ENCODE measurements at regions not wholly inside any gene's neighbourhood (a gene's known extent, or its start where the extent isn't known, plus 50 kb on each side); places are given as distances from the start of the nearest gene placed in this dataset.
"Not testable (repeated sequence)": the region's sequence is repeated elsewhere in the genome, so short reads cannot be mapped to it uniquely, and the experiment has no call there.

DNA sequence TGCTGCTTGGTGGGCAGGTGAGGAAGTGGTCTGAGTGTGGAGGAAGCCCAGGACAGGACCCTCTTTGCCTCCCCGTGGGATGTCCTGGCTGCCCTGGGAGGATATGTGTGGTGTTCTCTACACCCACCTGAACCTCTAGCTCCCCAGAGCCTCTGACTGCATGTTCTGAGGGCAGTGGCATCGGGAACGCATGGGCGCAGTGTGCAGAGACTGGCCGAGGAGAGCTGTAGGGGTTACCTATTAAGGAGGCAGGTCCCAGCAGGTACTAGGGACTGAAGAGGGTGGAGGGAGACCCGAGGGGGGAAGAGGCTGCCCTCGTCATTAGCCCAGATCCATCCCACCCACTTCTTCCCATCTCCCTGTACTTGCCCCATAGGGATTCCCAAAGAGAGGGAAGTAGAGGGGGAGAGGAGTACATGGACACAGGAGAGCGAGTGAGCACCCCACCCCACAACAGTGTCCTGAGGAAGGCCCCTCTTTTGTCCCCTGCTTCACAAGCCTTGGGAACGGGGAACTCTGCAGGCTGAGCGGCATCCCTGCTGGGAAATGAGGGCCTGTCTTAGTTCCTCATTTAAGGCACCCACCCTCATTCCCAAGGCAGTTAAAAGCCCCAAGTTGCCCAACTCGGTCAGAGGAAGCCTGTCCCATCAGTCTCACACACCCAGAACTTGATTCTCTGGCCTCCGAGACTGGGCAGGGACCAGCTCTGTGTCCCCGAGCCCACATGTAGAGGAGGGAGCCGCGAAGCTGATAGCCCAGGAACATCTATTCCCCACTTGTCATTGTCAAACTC, 208.5 kb upstream of the PLGLB2 start:
- H3K4me1 Mint-ChIP-seq (ENCODE audit: low read depth); H3K36me3 Mint-ChIP-seq (ENCODE audit: low read depth); H3K4me3 Mint-ChIP-seq (ENCODE audit: low read depth); intact Hi-C loops (cut with micrococcal nuclease); H3K27me3 Mint-ChIP-seq (ENCODE audit: low read depth); H3K27ac Mint-ChIP-seq; H3K9me3 Mint-ChIP-seq; DNase-seq (ENCODE audit: low spot score): not testable (repeated sequence)

DNA sequence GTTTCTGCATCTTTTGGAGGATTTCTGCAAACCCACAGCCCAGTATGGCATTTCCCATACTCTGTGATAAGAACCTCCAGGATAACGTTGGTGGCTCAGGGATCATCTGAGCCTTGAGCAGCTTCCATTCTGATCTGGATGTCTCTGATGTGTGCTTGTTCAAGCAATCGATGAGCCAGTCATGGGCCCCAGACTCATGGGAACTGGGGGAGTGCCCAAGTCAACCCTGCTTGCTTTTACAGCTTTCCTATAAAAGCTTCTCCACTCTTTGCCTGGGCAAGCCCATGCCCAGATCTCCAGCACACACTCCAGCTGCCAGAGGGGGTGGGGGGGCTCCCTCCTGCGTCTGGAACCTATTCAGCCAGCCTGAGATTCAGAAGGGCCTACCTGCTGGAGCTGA, 207.6 kb upstream of the PLGLB2 start:
- H3K9me3 Mint-ChIP-seq; DNase-seq (ENCODE audit: low spot score); H3K4me1 Mint-ChIP-seq (ENCODE audit: low read depth); H3K27me3 Mint-ChIP-seq (ENCODE audit: low read depth); H3K4me3 Mint-ChIP-seq (ENCODE audit: low read depth); H3K36me3 Mint-ChIP-seq (ENCODE audit: low read depth); H3K27ac Mint-ChIP-seq; intact Hi-C loops (cut with micrococcal nuclease): not testable (repeated sequence)

DNA sequence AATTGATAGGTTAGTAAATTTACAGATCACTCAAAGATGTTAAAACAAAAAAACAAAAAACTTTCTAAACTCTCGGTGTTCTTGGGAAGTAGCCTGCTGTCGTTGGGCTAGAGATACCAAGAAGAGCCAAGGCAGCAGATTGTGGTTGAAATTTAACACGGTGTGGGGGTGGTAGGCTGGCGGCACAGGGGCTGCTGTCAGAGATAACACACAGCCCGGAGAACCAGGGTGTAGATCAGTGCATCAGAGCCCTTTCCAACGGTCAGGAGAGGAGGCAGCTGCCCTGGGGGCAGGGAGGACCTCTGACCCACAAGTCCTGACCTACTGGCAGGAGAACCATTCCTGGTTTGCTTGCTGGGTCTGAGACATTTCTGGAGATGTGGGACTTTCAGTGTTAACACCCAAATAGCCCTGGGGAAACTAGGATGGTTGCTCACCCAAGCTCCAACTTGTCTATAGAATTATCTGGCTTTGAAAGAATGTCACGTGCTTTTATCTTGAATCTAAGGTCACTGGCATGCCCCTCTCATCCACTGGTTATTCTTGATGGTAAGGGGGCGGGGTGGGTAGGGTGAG, 205.2 kb upstream of the PLGLB2 start:
- H3K4me1 Mint-ChIP-seq (ENCODE audit: low read depth); H3K36me3 Mint-ChIP-seq (ENCODE audit: low read depth); H3K27me3 Mint-ChIP-seq (ENCODE audit: low read depth); DNase-seq (ENCODE audit: low spot score); H3K9me3 Mint-ChIP-seq; intact Hi-C loops (cut with micrococcal nuclease): not testable (repeated sequence)
- Mint-ChIP-seq H3K4me3 (ENCODE audit: low read depth) (peak overlapping the region; percentile 47), H3K27ac (peak overlapping the region; percentile 93)

DNA sequence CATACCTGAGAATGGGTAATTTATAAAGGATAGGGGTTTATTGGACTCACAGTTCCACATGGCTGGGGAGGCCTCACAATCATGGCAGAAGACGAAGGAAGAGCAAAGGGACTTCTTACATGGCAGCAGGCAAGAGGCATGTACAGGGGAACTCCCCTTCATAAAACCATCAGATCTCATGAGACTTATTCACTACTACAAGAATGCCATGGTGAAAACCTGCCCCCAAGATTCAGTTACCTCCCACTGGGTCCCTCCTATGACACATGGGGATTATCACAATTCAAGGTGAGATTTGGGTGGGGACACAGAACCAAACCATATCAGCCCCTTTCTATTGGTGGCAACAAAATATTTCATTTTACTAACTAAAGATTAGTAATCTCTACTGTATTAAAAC, 204.1 kb upstream of the PLGLB2 start:
- H3K9me3 Mint-ChIP-seq; H3K27me3 Mint-ChIP-seq (ENCODE audit: low read depth); H3K36me3 Mint-ChIP-seq (ENCODE audit: low read depth); DNase-seq (ENCODE audit: low spot score); H3K27ac Mint-ChIP-seq; intact Hi-C loops (cut with micrococcal nuclease); H3K4me3 Mint-ChIP-seq (ENCODE audit: low read depth); H3K4me1 Mint-ChIP-seq (ENCODE audit: low read depth): not testable (repeated sequence)

DNA sequence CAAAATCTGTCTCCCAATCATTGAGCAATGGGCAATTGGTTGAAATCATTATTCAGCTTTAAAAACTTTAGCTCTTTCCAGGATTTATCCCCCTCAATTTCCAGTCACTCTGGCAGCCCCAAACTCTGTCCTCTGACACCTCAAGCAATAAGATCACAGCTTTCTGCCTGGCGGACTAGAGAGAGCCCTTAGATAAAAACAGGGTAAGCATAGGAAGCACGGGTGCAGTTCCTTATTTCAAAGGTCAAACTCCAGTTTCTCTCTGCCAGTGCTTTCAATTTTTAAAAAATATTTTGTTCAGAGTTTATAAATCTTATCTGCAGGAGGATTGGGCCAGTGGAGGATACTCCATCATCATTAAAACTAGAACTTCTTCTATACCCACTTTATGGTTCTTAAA, 200.8 kb upstream of the PLGLB2 start:
- H3K9me3 Mint-ChIP-seq; DNase-seq (ENCODE audit: low spot score); H3K4me3 Mint-ChIP-seq (ENCODE audit: low read depth): not testable (repeated sequence)

DNA sequence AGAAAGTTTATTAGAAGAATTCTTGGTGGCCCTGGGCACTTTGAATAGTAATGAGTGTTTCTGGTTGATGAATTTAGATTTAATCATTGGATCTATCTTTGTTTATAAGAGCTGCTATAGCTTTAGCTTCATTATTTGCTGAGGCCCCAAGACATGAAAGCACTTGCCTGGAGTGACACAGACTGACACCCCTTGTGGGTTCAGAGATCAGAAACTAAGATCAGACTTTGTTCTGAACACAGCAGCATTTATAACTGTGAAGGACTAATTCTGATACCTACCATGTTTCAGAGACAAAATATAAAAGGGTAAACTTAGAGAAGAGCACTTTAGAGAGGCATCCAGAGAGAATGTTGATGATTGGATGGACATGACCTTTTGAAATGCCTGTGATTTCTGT, 199.9 kb upstream of the PLGLB2 start:
- H3K36me3 Mint-ChIP-seq (ENCODE audit: low read depth); H3K27ac Mint-ChIP-seq; H3K4me3 Mint-ChIP-seq (ENCODE audit: low read depth); H3K27me3 Mint-ChIP-seq (ENCODE audit: low read depth); intact Hi-C loops (cut with micrococcal nuclease); H3K9me3 Mint-ChIP-seq; DNase-seq (ENCODE audit: low spot score); H3K4me1 Mint-ChIP-seq (ENCODE audit: low read depth): not testable (repeated sequence)

More for the DNA sequence above, 200.8 kb upstream of the PLGLB2 start:
- intact Hi-C loops (cut with micrococcal nuclease); H3K36me3 Mint-ChIP-seq (ENCODE audit: low read depth); H3K27ac Mint-ChIP-seq; H3K27me3 Mint-ChIP-seq (ENCODE audit: low read depth): not testable (repeated sequence)
- peaks cover 10% of the 10 kb centered on the region for H3K4me1 Mint-ChIP-seq (ENCODE audit: low read depth)

DNA sequence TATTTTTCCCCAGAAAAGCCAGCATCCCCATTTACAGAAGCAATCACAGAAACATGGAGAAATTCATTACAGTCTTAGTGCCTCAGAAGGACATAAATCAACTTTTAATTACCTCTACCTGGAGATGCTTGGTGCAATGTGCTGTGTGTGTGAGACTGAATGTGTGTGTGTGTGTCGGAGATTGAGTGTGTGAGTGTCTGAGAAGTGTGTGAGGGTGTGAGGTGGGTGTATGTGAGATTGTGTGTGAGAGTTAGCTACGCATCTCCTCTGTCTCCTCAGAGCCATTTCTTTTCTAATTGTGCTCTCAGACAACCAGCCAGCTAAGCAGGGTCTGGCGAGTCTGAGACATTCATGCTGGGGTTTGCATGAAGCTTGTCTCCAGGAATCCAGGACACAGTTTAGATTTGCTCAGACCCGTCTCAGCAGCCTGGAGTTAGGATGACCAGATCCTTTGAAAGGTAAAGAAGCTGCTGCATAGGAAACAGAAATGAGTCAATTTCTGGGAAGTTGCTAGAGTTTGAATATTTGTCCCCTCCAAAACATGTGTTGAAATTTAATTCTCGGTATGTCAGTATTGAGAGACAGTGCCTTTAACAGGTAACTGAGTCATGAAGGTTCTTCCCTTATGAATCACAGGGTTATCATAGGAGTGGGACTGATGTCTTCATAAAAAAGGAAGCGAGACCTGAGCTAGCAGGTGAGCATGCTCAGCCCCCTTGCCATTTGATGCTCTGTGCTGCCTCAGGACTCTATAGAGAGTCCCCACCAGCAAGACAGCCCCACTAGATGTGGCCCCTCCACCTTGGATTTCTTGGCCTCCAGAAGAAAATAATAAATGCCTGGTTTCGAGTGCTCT, 199.0 kb upstream of the PLGLB2 start:
- peak overlapping the region; percentile 93 for H3K27ac Mint-ChIP-seq
- DNase-seq (ENCODE audit: low spot score); H3K36me3 Mint-ChIP-seq (ENCODE audit: low read depth); intact Hi-C loops (cut with micrococcal nuclease); H3K27me3 Mint-ChIP-seq (ENCODE audit: low read depth); H3K9me3 Mint-ChIP-seq: not testable (repeated sequence)
- H3K4me1 Mint-ChIP-seq (ENCODE audit: low read depth) = peaks cover 13% of the 10 kb centered on the region
- H3K4me3 Mint-ChIP-seq (ENCODE audit: low read depth) = peak overlapping the region; percentile 43

DNA sequence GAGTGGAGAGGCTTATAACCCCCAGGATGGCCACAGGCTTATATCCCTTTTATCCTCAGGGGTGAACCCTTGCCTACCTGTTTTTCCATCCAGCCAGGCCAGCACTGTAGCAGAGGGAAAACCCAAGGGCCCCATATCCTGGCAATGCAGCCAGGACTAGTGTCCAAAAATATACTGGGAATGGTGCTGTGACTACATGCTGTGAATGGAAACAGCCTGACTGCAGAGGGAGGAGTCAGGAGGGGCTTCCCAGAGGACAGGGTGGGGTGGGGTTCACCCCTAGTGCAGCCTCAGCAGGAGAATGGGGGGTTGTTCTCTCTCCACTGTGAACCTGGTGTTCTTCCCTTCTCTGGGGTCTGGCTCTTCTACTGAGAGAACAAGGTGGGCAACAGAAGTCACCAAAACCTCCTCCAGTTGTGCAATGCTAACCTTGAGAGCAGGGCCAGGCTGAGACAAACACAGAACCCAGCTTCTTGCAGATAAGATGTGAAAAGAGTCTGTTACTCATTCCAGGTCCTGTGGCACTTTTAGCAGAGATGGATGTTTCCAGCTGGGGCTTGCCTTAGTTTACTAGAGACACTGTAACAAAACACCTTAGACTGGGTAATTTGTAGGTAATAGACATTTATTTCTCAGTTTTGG, 198.2 kb upstream of the PLGLB2 start:
- H3K9me3 Mint-ChIP-seq; H3K4me3 Mint-ChIP-seq (ENCODE audit: low read depth); intact Hi-C loops (cut with micrococcal nuclease); H3K36me3 Mint-ChIP-seq (ENCODE audit: low read depth); DNase-seq (ENCODE audit: low spot score); H3K27me3 Mint-ChIP-seq (ENCODE audit: low read depth): not testable (repeated sequence)
- peaks cover 13% of the 10 kb centered on the region for H3K4me1 Mint-ChIP-seq (ENCODE audit: low read depth)
- peak overlapping the region; percentile 68 for H3K27ac Mint-ChIP-seq

DNA sequence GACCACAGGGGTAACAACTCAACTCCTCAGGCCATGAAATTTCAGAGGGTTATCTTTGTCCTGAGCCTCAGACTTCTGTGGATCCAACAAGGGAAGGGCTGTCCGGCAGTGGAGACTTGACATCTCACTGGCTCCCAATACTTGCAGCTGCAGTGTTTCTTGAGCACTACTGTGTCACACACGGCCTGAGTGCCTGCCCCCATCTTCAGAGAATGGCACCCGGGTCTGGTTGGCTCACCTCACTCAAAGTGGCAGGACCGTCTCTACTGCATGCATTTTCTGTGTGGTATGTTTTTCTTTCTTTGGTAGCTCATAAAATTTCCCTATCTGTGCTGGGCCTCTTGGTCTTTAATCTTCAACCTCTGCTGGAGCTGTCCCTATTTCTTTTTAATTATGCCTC, 193.2 kb upstream of the PLGLB2 start:
- H3K27me3 Mint-ChIP-seq (ENCODE audit: low read depth); DNase-seq (ENCODE audit: low spot score); H3K27ac Mint-ChIP-seq; intact Hi-C loops (cut with micrococcal nuclease); H3K36me3 Mint-ChIP-seq (ENCODE audit: low read depth); H3K4me1 Mint-ChIP-seq (ENCODE audit: low read depth); H3K4me3 Mint-ChIP-seq (ENCODE audit: low read depth); H3K9me3 Mint-ChIP-seq: not testable (repeated sequence)

DNA sequence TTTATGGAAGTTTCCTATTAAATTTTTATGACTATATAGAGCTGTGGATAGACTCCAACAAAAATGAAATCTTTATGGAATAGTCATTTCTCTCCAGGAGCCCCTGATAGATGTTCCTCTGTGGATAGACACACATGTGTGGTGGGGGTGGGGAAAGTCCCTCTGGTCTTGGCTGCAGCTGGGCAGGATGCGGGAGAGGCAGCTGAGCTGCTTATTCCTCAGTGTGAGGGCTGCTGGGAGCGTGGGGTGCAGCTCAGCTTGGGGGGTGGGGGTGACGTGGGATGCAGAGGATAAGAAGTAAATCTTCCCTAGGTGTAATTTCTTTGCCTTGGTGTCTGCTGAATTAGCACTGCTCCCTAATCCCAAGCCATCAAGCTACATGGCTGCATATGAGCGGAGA, 192.8 kb upstream of the PLGLB2 start:
- H3K9me3 Mint-ChIP-seq; H3K4me1 Mint-ChIP-seq (ENCODE audit: low read depth); H3K36me3 Mint-ChIP-seq (ENCODE audit: low read depth); intact Hi-C loops (cut with micrococcal nuclease); H3K27ac Mint-ChIP-seq; DNase-seq (ENCODE audit: low spot score); H3K4me3 Mint-ChIP-seq (ENCODE audit: low read depth); H3K27me3 Mint-ChIP-seq (ENCODE audit: low read depth): not testable (repeated sequence)

DNA sequence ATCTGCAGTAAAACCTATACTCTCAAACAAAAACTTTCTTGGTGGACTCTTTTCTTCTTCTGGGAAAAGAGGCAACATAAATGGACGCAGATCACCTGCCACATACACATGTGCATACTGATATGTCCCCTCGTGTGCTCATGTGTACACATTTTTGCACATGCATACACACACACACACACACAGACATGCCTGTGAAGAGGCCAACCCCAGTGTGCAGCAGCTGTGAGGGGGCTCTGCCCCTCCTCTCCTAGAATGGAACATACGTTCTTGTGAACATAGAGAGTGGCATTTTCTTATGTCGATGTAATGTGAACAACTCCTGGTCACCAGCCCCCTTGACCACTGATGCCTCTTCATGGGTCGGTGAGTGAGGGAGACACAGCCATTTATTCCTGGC, 188.9 kb upstream of the PLGLB2 start:
- H3K27me3 Mint-ChIP-seq (ENCODE audit: low read depth); DNase-seq (ENCODE audit: low spot score); H3K4me1 Mint-ChIP-seq (ENCODE audit: low read depth); H3K27ac Mint-ChIP-seq; intact Hi-C loops (cut with micrococcal nuclease); H3K4me3 Mint-ChIP-seq (ENCODE audit: low read depth); H3K9me3 Mint-ChIP-seq; H3K36me3 Mint-ChIP-seq (ENCODE audit: low read depth): not testable (repeated sequence)

DNA sequence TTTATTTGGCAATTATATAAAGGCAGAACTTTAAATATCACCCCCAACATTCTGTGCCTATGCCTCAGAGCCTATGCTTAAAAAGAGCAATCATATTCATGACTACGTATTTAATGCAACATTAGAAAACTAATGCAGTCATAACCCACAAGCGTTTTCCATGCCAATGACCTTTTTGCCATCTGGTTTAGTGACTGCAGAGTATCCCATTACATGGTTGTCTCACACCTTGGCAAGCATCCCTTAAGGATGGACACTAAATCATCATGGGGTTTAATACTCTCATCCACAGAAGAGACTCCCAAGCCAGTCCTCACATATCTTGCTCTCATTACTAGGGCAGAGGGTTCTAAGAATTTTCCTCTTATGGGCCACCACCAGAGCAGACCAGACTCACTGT, 188.2 kb upstream of the PLGLB2 start:
- H3K27ac Mint-ChIP-seq = not testable (repeated sequence)

DNA sequence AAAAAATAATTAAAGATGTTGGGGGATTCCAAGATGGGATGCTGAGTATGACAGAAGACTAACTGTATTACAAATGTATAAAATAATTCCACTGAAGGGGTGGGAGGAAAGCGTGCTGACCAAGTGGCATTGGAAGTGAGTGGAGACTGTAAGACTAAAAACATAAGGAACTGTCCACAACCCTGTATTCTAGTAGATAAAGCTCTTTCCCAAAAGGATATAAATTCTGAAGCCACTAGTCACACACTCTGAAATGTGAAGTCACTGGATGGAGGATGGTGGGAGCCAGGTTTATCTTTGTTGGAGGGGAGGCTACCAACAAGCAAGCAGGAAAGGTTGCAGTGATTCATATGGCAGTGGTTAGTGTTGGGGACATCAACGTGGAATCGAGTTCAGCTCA, 182.8 kb upstream of the PLGLB2 start:
- H3K27ac Mint-ChIP-seq; H3K4me3 Mint-ChIP-seq (ENCODE audit: low read depth); intact Hi-C loops (cut with micrococcal nuclease); DNase-seq (ENCODE audit: low spot score); H3K27me3 Mint-ChIP-seq (ENCODE audit: low read depth); H3K9me3 Mint-ChIP-seq: not testable (repeated sequence)
- Mint-ChIP-seq H3K36me3 (ENCODE audit: low read depth) (peaks cover 11% of the 10 kb centered on the region), H3K4me1 (ENCODE audit: low read depth) (peaks cover 15% of the 10 kb centered on the region)

More for the DNA sequence above, 188.2 kb upstream of the PLGLB2 start:
- H3K4me3 Mint-ChIP-seq (ENCODE audit: low read depth); intact Hi-C loops (cut with micrococcal nuclease); H3K36me3 Mint-ChIP-seq (ENCODE audit: low read depth); H3K9me3 Mint-ChIP-seq; H3K27me3 Mint-ChIP-seq (ENCODE audit: low read depth); H3K4me1 Mint-ChIP-seq (ENCODE audit: low read depth); DNase-seq (ENCODE audit: low spot score): not testable (repeated sequence)

All from activated T-helper 2 cell treated with anti-CD3 and anti-CD28 coated beads, Interferon-gamma antibody, Interleukin-2, Interleukin-4, amounts not matched to agents 10 μg/mL and 5 μg/mL and 100 μg/mL, durations not matched to agents 14 hours and 24 hours and 36 hours (primary cell).